Stomach (tissue), 4 donors: ENCODE measurements at regions not wholly inside any gene's neighbourhood (a gene's known extent, or its start where the extent isn't known, plus 50 kb on each side); places are given as distances from the start of the nearest gene placed in this dataset.

Experiments
- POLR2A ChIP-seq, 4 donors: fragments of 450-650 bp; IDR thresholded peaks; one replicate each; pipeline ENCODE4 v1.6.1; 2016; ENCODE audit warnings: antibody characterized with exemption in 4 of 4, control low read depth in 2 of 4, mild to moderate bottlenecking in 1 of 4, moderate library complexity in 1 of 4
- TF ChIP-seq, protein P1 (sequence below), 7 experiments: fragments of 450-650 bp in 4 of 7; fragments of 200-600 bp in 3 of 7; sonication (generic) in 3 of 7; IDR thresholded peaks; one replicate each; pipeline ENCODE4 v1.5.1; 2016 to 2019; ENCODE audit warnings: antibody characterized with exemption in 7 of 7, control low read depth in 2 of 7, mild to moderate bottlenecking in 1 of 7

GRCh38 chr11:87437133-87437843 lies 399.6 kb downstream of the TMEM135 start:
- TF ChIP-seq, protein P1, sequence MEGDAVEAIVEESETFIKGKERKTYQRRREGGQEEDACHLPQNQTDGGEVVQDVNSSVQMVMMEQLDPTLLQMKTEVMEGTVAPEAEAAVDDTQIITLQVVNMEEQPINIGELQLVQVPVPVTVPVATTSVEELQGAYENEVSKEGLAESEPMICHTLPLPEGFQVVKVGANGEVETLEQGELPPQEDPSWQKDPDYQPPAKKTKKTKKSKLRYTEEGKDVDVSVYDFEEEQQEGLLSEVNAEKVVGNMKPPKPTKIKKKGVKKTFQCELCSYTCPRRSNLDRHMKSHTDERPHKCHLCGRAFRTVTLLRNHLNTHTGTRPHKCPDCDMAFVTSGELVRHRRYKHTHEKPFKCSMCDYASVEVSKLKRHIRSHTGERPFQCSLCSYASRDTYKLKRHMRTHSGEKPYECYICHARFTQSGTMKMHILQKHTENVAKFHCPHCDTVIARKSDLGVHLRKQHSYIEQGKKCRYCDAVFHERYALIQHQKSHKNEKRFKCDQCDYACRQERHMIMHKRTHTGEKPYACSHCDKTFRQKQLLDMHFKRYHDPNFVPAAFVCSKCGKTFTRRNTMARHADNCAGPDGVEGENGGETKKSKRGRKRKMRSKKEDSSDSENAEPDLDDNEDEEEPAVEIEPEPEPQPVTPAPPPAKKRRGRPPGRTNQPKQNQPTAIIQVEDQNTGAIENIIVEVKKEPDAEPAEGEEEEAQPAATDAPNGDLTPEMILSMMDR (IDR thresholded peaks at IDR 0.05) = no peak
- no peak for TF ChIP-seq POLR2A (IDR thresholded peaks at IDR 0.05)
